WERI-Rb-1 (cell line): ENCODE measurements at regions not wholly inside any gene's neighbourhood (a gene's known extent, or its start where the extent isn't known, plus 50 kb on each side); places are given as distances from the start of the nearest gene placed in this dataset.

Experiments
- DNase-seq: peaks from one replicate; pipeline ENCODE4 v3.0.0-alpha.2; 2020
- H3K27ac ChIP-seq: fragments of 250-450 bp; sonication (Bioruptor Pico); 2 replicates; pipeline ENCODE4 v1.5.1; 2020; ENCODE audit warnings: mild to moderate bottlenecking, moderate library complexity
- H3K27me3 ChIP-seq: fragments of 250-450 bp; sonication (Bioruptor Pico); 2 replicates; pipeline ENCODE4 v1.5.1; 2021; ENCODE audit warnings: mild to moderate bottlenecking, low read depth, moderate library complexity; ENCODE audit not compliant: insufficient read depth, severe bottlenecking
- H3K36me3 ChIP-seq: fragments of 250-450 bp; sonication (Bioruptor Pico); 2 replicates; pipeline ENCODE4 v1.5.1; 2020; ENCODE audit warnings: mild to moderate bottlenecking, moderate library complexity
- H3K4me3 ChIP-seq: 2 replicates; pipeline ENCODE4 v1.5.1; 2011; ENCODE audit warnings: low read depth, mild to moderate bottlenecking, control low read depth, low read length
- H3K9me3 ChIP-seq: fragments of 250-450 bp; sonication (Bioruptor Pico); 2 replicates; pipeline ENCODE4 v1.5.1; 2021; ENCODE audit warnings: mild to moderate bottlenecking, moderate library complexity; ENCODE audit not compliant: severe bottlenecking
- TF ChIP-seq, protein P1 (sequence below): IDR thresholded peaks from 2 replicates; pipeline ENCODE4 v1.5.1; 2011; ENCODE audit warnings: low read depth, mild to moderate bottlenecking, control low read depth, inconsistent platforms, low read length

GRCh38 chr1:238323490-238323889, 432.8 kb upstream of the ZP4 start:
- no peak for DNase-seq
- H3K4me3 ChIP-seq, result no peak overlapping the region
- peaks cover 2% of the 10 kb centered on the region for H3K9me3 ChIP-seq
- no peaks in the 10 kb centered on the region for H3K27me3 ChIP-seq
- no peaks in the 10 kb centered on the region for H3K36me3 ChIP-seq
- TF ChIP-seq, protein P1, sequence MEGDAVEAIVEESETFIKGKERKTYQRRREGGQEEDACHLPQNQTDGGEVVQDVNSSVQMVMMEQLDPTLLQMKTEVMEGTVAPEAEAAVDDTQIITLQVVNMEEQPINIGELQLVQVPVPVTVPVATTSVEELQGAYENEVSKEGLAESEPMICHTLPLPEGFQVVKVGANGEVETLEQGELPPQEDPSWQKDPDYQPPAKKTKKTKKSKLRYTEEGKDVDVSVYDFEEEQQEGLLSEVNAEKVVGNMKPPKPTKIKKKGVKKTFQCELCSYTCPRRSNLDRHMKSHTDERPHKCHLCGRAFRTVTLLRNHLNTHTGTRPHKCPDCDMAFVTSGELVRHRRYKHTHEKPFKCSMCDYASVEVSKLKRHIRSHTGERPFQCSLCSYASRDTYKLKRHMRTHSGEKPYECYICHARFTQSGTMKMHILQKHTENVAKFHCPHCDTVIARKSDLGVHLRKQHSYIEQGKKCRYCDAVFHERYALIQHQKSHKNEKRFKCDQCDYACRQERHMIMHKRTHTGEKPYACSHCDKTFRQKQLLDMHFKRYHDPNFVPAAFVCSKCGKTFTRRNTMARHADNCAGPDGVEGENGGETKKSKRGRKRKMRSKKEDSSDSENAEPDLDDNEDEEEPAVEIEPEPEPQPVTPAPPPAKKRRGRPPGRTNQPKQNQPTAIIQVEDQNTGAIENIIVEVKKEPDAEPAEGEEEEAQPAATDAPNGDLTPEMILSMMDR, result no peak
- H3K27ac ChIP-seq, result no peak overlapping the region

DNA sequence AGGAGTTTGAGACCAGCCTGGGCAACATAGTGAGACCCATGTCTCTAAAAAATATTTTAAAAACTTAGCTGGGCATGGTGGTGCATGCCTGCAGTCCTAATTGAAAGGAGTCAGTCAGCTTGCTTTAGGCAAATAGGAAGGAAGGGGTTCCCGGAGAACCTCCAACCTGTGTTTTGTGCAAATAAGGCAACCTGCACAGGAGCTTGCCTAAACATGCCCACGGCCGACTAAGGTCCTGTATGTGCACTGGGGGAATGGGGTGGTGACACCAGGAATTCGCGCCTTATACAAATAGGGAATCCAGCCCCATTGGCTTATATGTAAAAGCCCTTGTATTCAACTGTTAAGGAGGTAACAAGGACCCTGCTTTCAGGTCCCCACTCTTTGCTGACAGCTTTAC, 429.2 kb upstream of the ZP4 start:
- H3K4me3 ChIP-seq, result no peak overlapping the region

DNA sequence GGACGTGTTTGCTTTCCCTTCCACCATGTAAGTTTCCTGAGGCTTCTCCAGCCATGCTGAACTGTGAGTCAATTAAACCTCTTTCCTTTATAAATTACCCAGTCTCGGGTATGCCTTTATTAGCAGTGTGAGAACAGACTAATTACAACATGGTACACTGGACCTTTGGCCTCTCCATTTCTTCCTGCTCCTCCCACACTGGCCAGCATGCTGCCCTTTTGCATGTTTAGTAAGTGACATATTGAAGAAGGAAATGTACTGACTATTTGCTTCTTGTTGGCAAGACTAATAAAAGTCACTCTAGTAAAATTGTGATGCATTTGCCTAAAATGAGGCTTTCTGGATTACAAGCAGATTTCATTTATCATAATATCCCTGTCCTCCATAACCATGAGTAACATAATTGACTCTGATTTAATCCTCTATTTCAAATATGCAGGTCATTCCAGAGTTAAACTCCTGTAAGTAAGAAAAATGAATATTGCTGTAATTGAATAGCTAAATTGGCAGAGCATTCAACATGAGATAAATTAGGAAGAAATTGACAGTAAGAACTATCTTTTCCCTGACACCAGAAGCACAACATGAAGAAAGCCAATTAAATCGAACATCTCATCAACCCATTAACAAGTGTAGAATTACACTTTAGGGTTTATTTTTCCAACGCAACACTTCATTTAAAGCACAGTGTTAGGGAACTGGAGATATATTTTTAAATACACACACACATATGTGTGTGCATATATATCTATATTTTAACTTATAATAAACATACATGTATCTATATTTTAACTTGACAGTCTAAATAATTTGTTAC, 427.8 kb upstream of the ZP4 start:
- Histone ChIP-seq H3K27me3 (no peaks in the 10 kb centered on the region), H3K9me3 (peaks cover 5% of the 10 kb centered on the region), H3K4me3 (no peak overlapping the region), H3K36me3 (no peaks in the 10 kb centered on the region), H3K27ac (no peak overlapping the region)
- DNase-seq, result no peak
- TF ChIP-seq, protein P1, result no peak

More for the DNA sequence above, 429.2 kb upstream of the ZP4 start:
- H3K27me3 ChIP-seq, result no peaks in the 10 kb centered on the region
- TF ChIP-seq, protein P1, result no peak
- H3K9me3 ChIP-seq, result peaks cover 2% of the 10 kb centered on the region
- H3K27ac ChIP-seq, result no peak overlapping the region
- no peak for DNase-seq
- no peaks in the 10 kb centered on the region for H3K36me3 ChIP-seq

DNA sequence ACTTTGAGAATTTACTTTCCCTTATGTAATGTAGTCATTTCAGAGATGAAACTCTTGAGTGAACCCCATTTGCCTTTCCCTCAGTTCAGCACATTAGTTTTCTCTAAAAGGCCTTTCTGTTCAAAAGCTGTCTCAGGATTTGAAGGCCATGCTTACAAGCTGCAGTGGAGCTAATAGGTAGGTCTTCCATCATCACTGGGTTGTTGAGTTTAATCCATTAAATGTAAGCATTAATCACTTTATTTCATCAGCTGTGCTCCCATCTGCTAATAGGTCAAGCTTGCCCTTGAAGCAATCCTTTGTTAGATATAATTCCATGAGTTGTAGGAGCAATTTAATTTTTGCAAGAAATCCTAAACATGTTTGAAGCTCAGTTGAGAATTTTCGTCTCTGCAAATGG, 422.2 kb upstream of the ZP4 start:
- Histone ChIP-seq H3K36me3 (no peaks in the 10 kb centered on the region), H3K9me3 (peaks cover 3% of the 10 kb centered on the region), H3K27me3 (no peaks in the 10 kb centered on the region), H3K27ac (no peak overlapping the region), H3K4me3 (no peak overlapping the region)
- no peak for DNase-seq
- TF ChIP-seq, protein P1, result no peak

DNA sequence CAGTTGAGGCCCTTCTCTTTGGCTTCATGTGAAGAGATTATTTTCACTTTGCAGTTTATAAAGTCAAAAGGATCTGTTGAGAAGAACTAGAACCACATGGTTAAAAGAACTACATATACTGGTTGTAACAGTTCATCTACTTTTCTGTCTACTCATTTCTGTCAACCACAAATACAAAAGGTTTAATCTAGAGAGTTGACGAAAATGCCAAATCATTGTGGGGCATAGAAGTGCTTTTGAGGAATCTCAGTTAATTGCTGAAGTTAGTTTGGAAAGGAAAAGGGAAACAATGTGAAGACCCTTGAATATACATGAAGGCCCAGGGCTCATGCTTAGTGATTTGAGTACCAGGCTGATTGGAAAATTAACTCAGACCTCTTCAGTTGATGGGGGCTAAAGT, 415.7 kb upstream of the ZP4 start:
- Histone ChIP-seq H3K4me3 (no peak overlapping the region), H3K9me3 (no peaks in the 10 kb centered on the region)

More for the DNA sequence above, 415.7 kb upstream of the ZP4 start:
- Histone ChIP-seq H3K27ac (no peak overlapping the region), H3K36me3 (no peaks in the 10 kb centered on the region), H3K27me3 (no peaks in the 10 kb centered on the region)
- no peak for DNase-seq
- TF ChIP-seq, protein P1, result no peak
